ENCODE measurements at regions not wholly inside any gene's neighbourhood (a gene's known extent, or its start where the extent isn't known, plus 50 kb on each side); places are given as distances from the start of the nearest gene placed in this dataset.

GRCh38 chr9:99285965-99286364 lies 63.9 kb downstream of the SEC61B start:
- Histone ChIP-seq H2AK5ac (ENCODE audit: insufficient read length, low read length) (peak overlapping the region; percentile 35), H3K14ac (ENCODE audit: insufficient read depth, low read length) (no peak overlapping the region), H4K8ac (replicated peaks; ENCODE audit: insufficient read length, low read depth, low read length) (no peak overlapping the region), H2BK120ac (ENCODE audit: low read depth, low read length, poor library complexity, severe bottlenecking) (no peak overlapping the region), H3K27me3 (ENCODE audit: insufficient read depth, low read length) (no peaks in the 10 kb centered on the region; the same call in 1 of the 2 replicates), H2BK20ac (ENCODE audit: low read depth, low read length, poor library complexity, severe bottlenecking) (no peak overlapping the region), H3K56ac (ENCODE audit: insufficient read length, low read depth, low read length) (no peak overlapping the region), H3K4me1 (ENCODE audit: insufficient read depth, low read length) (no peaks in the 10 kb centered on the region), H3K4ac (ENCODE audit: low read depth, low read length) (no peak overlapping the region), H3K9me3 (ENCODE audit: control insufficient read depth, low read depth, low read length) (no peaks in the 10 kb centered on the region), H3K79me1 (ENCODE audit: insufficient read depth, low read depth, low read length, poor library complexity, severe bottlenecking) (no peaks in the 10 kb centered on the region), H3T11ph (ENCODE audit: low read length) (no peak overlapping the region), H2BK12ac (ENCODE audit: insufficient read length, low read depth, low read length) (no peak overlapping the region), H4K91ac (ENCODE audit: insufficient read length, low read depth, low read length) (no peak overlapping the region), H4K20me1 (ENCODE audit: control insufficient read depth, insufficient read depth, insufficient read length) (no peaks in the 10 kb centered on the region), H3K18ac (ENCODE audit: insufficient read length, low read depth, low read length) (no peak overlapping the region), H3K9ac (ENCODE audit: extremely low read depth, insufficient read length, low read length) (no peak overlapping the region), H3K23ac (ENCODE audit: insufficient read length, low read depth, low read length) (no peak overlapping the region), H2AFZ (ENCODE audit: low read length) (no peak overlapping the region), H2BK5ac (ENCODE audit: insufficient read length, low read length) (no peak overlapping the region), H2BK15ac (ENCODE audit: low read depth, low read length) (no peak overlapping the region), H3K4me2 (ENCODE audit: insufficient read depth, insufficient read length, low read length) (no peak overlapping the region), H3K27ac (ENCODE audit: insufficient read length, low read depth, low read length) (no peak overlapping the region), H3K23me2 (ENCODE audit: insufficient read length, low read depth, low read length, poor library complexity, severe bottlenecking) (no peaks in the 10 kb centered on the region), H4K5ac (ENCODE audit: insufficient read length, low read depth, low read length) (no peak overlapping the region), H3K79me2 (ENCODE audit: insufficient read depth, low read length) (no peaks in the 10 kb centered on the region; the same call in 1 of the 2 replicates)
- Mint-ChIP-seq H3K27me3 (ENCODE audit: low read depth) (peaks cover 1% of the 10 kb centered on the region; the same call in 1 of the 2 replicates), H3K4me3 (no peak overlapping the region), H3K9me3 (peaks cover 0 to 1% of the 10 kb centered on the region in 2 experiments; a peak in 1 of 5 replicates), H3K36me3 (ENCODE audit: insufficient read depth in 1 of 3, low read depth in 3 of 3) (no peaks in the 10 kb centered on the region; a peak in 1 of 7 replicates), H3K27ac (no peak overlapping the region), H3K4me1 (no peaks in the 10 kb centered on the region)
- WGBS (ENCODE audit: extremely low coverage, insufficient read length, low lambda C conversion rate), result no CpG with 5 or more reads among the region's 6 CpGs
- no peak for DNase-seq
- no peak for TF ChIP-seq CTCF (conservative IDR thresholded peaks at IDR 0.05)
